HCT116 (cell line): ENCODE measurements at regions not wholly inside any gene's neighbourhood (a gene's known extent, or its start where the extent isn't known, plus 50 kb on each side); places are given as distances from the start of the nearest gene placed in this dataset.

ENCODE experiments used
- ELF1 ChIP-seq: IDR thresholded peaks from 2 replicates; pipeline ENCODE4 v1.6.1; 2012; ENCODE audit warnings: low read depth, borderline replicate concordance
- EZH2 ChIP-seq: fragments of 200-600 bp; sonication (generic); IDR thresholded peaks from 2 replicates; pipeline ENCODE4 v1.6.1; 2017; ENCODE audit warnings: antibody characterized with exemption, mixed run types
- JUND ChIP-seq: IDR thresholded peaks from 2 replicates; pipeline ENCODE4 v1.6.1; 2012
- POLR2A ChIP-seq: IDR thresholded peaks from 2 replicates; pipeline ENCODE4 v1.7.0; 2011; ENCODE audit warnings: borderline replicate concordance; ENCODE audit not compliant: insufficient read depth, insufficient read length; ENCODE audit errors: extremely low read depth
- POLR2AphosphoS5 ChIP-seq: IDR thresholded peaks from 2 replicates; pipeline ENCODE4 v1.6.1; 2011; ENCODE audit warnings: mild to moderate bottlenecking, low read depth, low read length, moderate library complexity
- SIN3A ChIP-seq: IDR thresholded peaks from 2 replicates; pipeline ENCODE4 v1.6.1; 2012; ENCODE audit warnings: low read depth
- SP1 ChIP-seq: IDR thresholded peaks from 2 replicates; pipeline ENCODE4 v1.6.1; 2012; ENCODE audit warnings: low read depth
- TF ChIP-seq, protein P1 (sequence below), 3 experiments: fragments of 200-600 bp in 1 of 3; sonication (generic) in 1 of 3; IDR thresholded peaks in 2 of 3; conservative IDR thresholded peaks in 1 of 3; 2 replicates each; pipeline ENCODE4 v1.5.1; 2012 to 2017; ENCODE audit warnings: low read depth in 2 of 3, low read length in 2 of 3, antibody characterized with exemption in 1 of 3, borderline replicate concordance in 1 of 3, control low read depth in 1 of 3, mild to moderate bottlenecking in 1 of 3, mixed read lengths in 1 of 3, mixed run types in 1 of 3, moderate library complexity in 1 of 3; ENCODE audit not compliant: insufficient read depth in 1 of 3
- TF ChIP-seq, protein P2 (sequence below): IDR thresholded peaks from 2 replicates; pipeline ENCODE4 v1.6.1; 2012
- TF ChIP-seq, protein P3 (sequence below): IDR thresholded peaks from 2 replicates; pipeline ENCODE4 v1.6.1; 2011; ENCODE audit warnings: mild to moderate bottlenecking, low read length, moderate library complexity; ENCODE audit not compliant: insufficient replicate concordance; ENCODE audit errors: extremely low read depth

DNA sequence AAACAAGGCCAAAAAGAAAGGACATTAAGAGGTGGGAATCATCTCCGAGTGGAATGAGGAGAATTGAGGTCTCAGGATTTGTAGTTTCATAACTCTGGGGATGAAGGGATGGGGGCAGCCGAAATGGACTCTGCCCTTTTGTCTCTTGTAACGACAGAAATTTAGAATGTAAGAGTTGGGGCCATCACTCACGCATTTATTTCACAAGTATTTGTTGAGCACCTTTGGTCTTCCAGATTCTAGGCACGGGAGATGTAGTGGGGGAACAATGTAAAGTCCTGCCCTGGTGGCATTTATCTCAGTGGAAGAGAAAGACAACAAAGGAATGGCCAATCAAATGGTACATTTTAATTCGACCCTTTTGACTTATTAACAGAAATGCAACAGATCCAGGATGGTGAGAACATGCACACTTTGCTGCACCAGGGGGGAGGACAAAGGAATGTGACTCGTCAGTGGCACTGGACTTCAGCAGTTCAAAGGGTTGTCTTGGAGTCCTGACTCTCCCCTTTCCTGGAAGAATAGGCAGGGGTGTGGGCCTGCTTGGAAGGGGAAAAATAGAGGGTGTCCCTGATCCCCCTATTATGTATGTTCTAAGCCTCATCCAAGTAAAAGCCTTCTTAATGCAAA is 102.0 kb downstream of the TMEM30B start:
- TF ChIP-seq, protein P1, sequence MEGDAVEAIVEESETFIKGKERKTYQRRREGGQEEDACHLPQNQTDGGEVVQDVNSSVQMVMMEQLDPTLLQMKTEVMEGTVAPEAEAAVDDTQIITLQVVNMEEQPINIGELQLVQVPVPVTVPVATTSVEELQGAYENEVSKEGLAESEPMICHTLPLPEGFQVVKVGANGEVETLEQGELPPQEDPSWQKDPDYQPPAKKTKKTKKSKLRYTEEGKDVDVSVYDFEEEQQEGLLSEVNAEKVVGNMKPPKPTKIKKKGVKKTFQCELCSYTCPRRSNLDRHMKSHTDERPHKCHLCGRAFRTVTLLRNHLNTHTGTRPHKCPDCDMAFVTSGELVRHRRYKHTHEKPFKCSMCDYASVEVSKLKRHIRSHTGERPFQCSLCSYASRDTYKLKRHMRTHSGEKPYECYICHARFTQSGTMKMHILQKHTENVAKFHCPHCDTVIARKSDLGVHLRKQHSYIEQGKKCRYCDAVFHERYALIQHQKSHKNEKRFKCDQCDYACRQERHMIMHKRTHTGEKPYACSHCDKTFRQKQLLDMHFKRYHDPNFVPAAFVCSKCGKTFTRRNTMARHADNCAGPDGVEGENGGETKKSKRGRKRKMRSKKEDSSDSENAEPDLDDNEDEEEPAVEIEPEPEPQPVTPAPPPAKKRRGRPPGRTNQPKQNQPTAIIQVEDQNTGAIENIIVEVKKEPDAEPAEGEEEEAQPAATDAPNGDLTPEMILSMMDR (IDR thresholded peaks at IDR 0.05 in 2 of 3, conservative IDR thresholded peaks at IDR 0.05 in 1 of 3; ENCODE audit: borderline replicate concordance in 1 of 3, insufficient read depth in 1 of 3, low read depth in 2 of 3, low read length in 2 of 3) = no peak
- no peak for TF ChIP-seq POLR2A
- no peak for TF ChIP-seq ELF1
- TF ChIP-seq, protein P2, sequence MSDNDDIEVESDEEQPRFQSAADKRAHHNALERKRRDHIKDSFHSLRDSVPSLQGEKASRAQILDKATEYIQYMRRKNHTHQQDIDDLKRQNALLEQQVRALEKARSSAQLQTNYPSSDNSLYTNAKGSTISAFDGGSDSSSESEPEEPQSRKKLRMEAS = 0 out of 2 replicates have a peak, but pooled peaks have one; percentile 4
- TF ChIP-seq SP1 = no peak
- TF ChIP-seq, protein P3, sequence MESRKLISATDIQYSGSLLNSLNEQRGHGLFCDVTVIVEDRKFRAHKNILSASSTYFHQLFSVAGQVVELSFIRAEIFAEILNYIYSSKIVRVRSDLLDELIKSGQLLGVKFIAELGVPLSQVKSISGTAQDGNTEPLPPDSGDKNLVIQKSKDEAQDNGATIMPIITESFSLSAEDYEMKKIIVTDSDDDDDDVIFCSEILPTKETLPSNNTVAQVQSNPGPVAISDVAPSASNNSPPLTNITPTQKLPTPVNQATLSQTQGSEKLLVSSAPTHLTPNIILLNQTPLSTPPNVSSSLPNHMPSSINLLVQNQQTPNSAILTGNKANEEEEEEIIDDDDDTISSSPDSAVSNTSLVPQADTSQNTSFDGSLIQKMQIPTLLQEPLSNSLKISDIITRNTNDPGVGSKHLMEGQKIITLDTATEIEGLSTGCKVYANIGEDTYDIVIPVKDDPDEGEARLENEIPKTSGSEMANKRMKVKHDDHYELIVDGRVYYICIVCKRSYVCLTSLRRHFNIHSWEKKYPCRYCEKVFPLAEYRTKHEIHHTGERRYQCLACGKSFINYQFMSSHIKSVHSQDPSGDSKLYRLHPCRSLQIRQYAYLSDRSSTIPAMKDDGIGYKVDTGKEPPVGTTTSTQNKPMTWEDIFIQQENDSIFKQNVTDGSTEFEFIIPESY = no peak
- no peak for TF ChIP-seq POLR2AphosphoS5
- no peak for TF ChIP-seq JUND
- TF ChIP-seq EZH2 = no peak
- no peak for TF ChIP-seq SIN3A
